ENCODE measurements at regions not wholly inside any gene's neighbourhood (a gene's known extent, or its start where the extent isn't known, plus 50 kb on each side); places are given as distances from the start of the nearest gene placed in this dataset.
"Not testable (repeated sequence)": the region's sequence is repeated elsewhere in the genome, so short reads cannot be mapped to it uniquely, and the experiment has no call there.

GRCh38 chr4:171519457-171519856, 293.7 kb upstream of the GALNTL6 start:
- DNase-seq, result no peak

- no peak for DNase-seq
These were observed 295.3 kb upstream of the GALNTL6 start for GRCh38 chr4:171517883-171518282.

GRCh38 chr4:171516694-171517093, 296.5 kb upstream of the GALNTL6 start:
- DNase-seq, result no peak

- no peak for DNase-seq
These were observed 328.5 kb upstream of the GALNTL6 start for GRCh38 chr4:171484681-171485080.

- peak; percentile 80 for DNase-seq
These were observed 335.0 kb upstream of the GALNTL6 start for GRCh38 chr4:171478181-171478580.

- not testable (repeated sequence) for DNase-seq
These were observed 338.1 kb upstream of the GALNTL6 start for GRCh38 chr4:171475111-171475510.

GRCh38 chr4:171473155-171473554, 340.0 kb upstream of the GALNTL6 start:
- DNase-seq, result no peak

- no peak for DNase-seq
These were observed 341.0 kb upstream of the GALNTL6 start for GRCh38 chr4:171472230-171472629.

GRCh38 chr4:171464499-171464898, 348.7 kb upstream of the GALNTL6 start:
- DNase-seq, result no peak

GRCh38 chr4:171461191-171461590, 352.0 kb upstream of the GALNTL6 start:
- DNase-seq, result no peak

GRCh38 chr4:171448919-171449481, 364.2 kb upstream of the GALNTL6 start:
- DNase-seq, result no peak

- DNase-seq, result no peak
These were observed 364.8 kb upstream of the GALNTL6 start for GRCh38 chr4:171448358-171448757.

- DNase-seq, result no peak
These were observed 371.8 kb upstream of the GALNTL6 start for GRCh38 chr4:171441300-171441941.

- DNase-seq, result no peak
These were observed 379.5 kb upstream of the GALNTL6 start for GRCh38 chr4:171433674-171434073.

- DNase-seq, result no peak
These were observed 380.7 kb upstream of the GALNTL6 start for GRCh38 chr4:171432536-171432935.

GRCh38 chr4:171430495-171430894, 382.7 kb upstream of the GALNTL6 start:
- DNase-seq, result no peak

GRCh38 chr4:171397175-171397574, 416.0 kb upstream of the GALNTL6 start:
- no peak for DNase-seq

GRCh38 chr4:171390626-171391025, 422.6 kb upstream of the GALNTL6 start:
- no peak for DNase-seq

GRCh38 chr4:171378323-171378722, 434.9 kb upstream of the GALNTL6 start:
- no peak for DNase-seq

- no peak for DNase-seq
These were observed 436.5 kb upstream of the GALNTL6 start for GRCh38 chr4:171376724-171377123.

GRCh38 chr4:171353535-171353934, 459.7 kb upstream of the GALNTL6 start:
- no peak for DNase-seq

GRCh38 chr4:171348090-171348489, 465.1 kb upstream of the GALNTL6 start:
- DNase-seq, result no peak

GRCh38 chr4:171342646-171343045, 470.6 kb upstream of the GALNTL6 start:
- no peak for DNase-seq

- DNase-seq, result no peak
These were observed 472.9 kb upstream of the GALNTL6 start for GRCh38 chr4:171340258-171340657.

- no peak for DNase-seq
These were observed 478.7 kb upstream of the GALNTL6 start for GRCh38 chr4:171334549-171334948.
